ENCODE measurements at regions not wholly inside any gene's neighbourhood (a gene's known extent, or its start where the extent isn't known, plus 50 kb on each side); places are given as distances from the start of the nearest gene placed in this dataset.

GRCh38 chr2:226383461-226383860 lies 416.2 kb downstream of the IRS1 start:
- DNase-seq (ENCODE audit: low spot score): no peak

GRCh38 chr2:226380679-226381078 lies 418.9 kb downstream of the IRS1 start:
- DNase-seq (ENCODE audit: low spot score): no peak

GRCh38 chr2:226378753-226379705 lies 420.6 kb downstream of the IRS1 start:
- peak; percentile 3 for DNase-seq (ENCODE audit: low spot score)

- no peak for DNase-seq (ENCODE audit: low spot score)
Observed at GRCh38 chr2:226376516-226377180, 423.0 kb downstream of the IRS1 start.

GRCh38 chr2:226366920-226367319 lies 432.7 kb downstream of the IRS1 start:
- no peak for DNase-seq (ENCODE audit: low spot score)

- DNase-seq (ENCODE audit: low spot score): no peak
Observed at GRCh38 chr2:226364217-226364616, 435.4 kb downstream of the IRS1 start.

GRCh38 chr2:226362980-226363379 lies 436.6 kb downstream of the IRS1 start:
- DNase-seq (ENCODE audit: low spot score): no peak

- DNase-seq (ENCODE audit: low spot score): no peak
Observed at GRCh38 chr2:226360658-226361057, 439.0 kb downstream of the IRS1 start.

- DNase-seq (ENCODE audit: low spot score): no peak
Observed at GRCh38 chr2:226358688-226359087, 440.9 kb downstream of the IRS1 start.

GRCh38 chr2:226357816-226358215 lies 441.8 kb downstream of the IRS1 start:
- no peak for DNase-seq (ENCODE audit: low spot score)

- DNase-seq (ENCODE audit: low spot score): no peak
Observed at GRCh38 chr2:226355600-226355999, 444.0 kb downstream of the IRS1 start.

- DNase-seq (ENCODE audit: low spot score): no peak
Observed at GRCh38 chr2:226354434-226354833, 445.2 kb downstream of the IRS1 start.

GRCh38 chr2:226352941-226353560 lies 446.6 kb downstream of the IRS1 start:
- DNase-seq (ENCODE audit: low spot score): no peak

GRCh38 chr2:226351711-226352110 lies 447.9 kb downstream of the IRS1 start:
- no peak for DNase-seq (ENCODE audit: low spot score)

- no peak for DNase-seq (ENCODE audit: low spot score)
Observed at GRCh38 chr2:226339616-226340015, 460.0 kb downstream of the IRS1 start.

GRCh38 chr2:226338825-226339224 lies 460.8 kb downstream of the IRS1 start:
- no peak for DNase-seq (ENCODE audit: low spot score)

GRCh38 chr2:226337941-226338600 lies 461.5 kb downstream of the IRS1 start:
- no peak for DNase-seq (ENCODE audit: low spot score)

GRCh38 chr2:226336283-226336682 lies 463.3 kb downstream of the IRS1 start:
- DNase-seq (ENCODE audit: low spot score): no peak

GRCh38 chr2:226334981-226335720 lies 464.5 kb downstream of the IRS1 start:
- DNase-seq (ENCODE audit: low spot score): no peak

- DNase-seq (ENCODE audit: low spot score): no peak
Observed at GRCh38 chr2:226333388-226333787, 466.2 kb downstream of the IRS1 start.

- no peak for DNase-seq (ENCODE audit: low spot score)
Observed at GRCh38 chr2:226330206-226330605, 469.4 kb downstream of the IRS1 start.

GRCh38 chr2:226329180-226329579 lies 470.4 kb downstream of the IRS1 start:
- no peak for DNase-seq (ENCODE audit: low spot score)
